ENCODE measurements at regions not wholly inside any gene's neighbourhood (a gene's known extent, or its start where the extent isn't known, plus 50 kb on each side); places are given as distances from the start of the nearest gene placed in this dataset.

- no peak overlapping the region for H3K9ac ChIP-seq (ENCODE audit: insufficient read depth, low read length)
- no peaks in the 10 kb centered on the region for H3K27me3 ChIP-seq (ENCODE audit: control insufficient read depth, insufficient read depth, low read length)
- no peaks in the 10 kb centered on the region for H3K36me3 ChIP-seq (ENCODE audit: control insufficient read depth, insufficient read depth, low read length)
- H3K4me1 ChIP-seq (ENCODE audit: control insufficient read depth, extremely low read depth, insufficient read depth, low read length): no peaks in the 10 kb centered on the region
- H4K20me1 ChIP-seq (ENCODE audit: control insufficient read depth, extremely low read depth, insufficient read depth, low read length): no peaks in the 10 kb centered on the region
- DNase-seq (ENCODE audit: low read depth in 2 of 2): peak in 1 of 2 donors; percentile 20
- H3K79me2 ChIP-seq (ENCODE audit: control insufficient read depth, insufficient read depth, low read length): no peaks in the 10 kb centered on the region
- H2AFZ ChIP-seq (ENCODE audit: low read length): no peak overlapping the region
- no peak overlapping the region for H3K4me2 ChIP-seq (ENCODE audit: extremely low read depth, insufficient read depth, low read length)
- TF ChIP-seq EZH2 (IDR thresholded peaks at IDR 0.05; ENCODE audit: low read length, missing control alignments) (no peak), CTCF (conservative IDR thresholded peaks at IDR 0.05 in 1 of 2, IDR thresholded peaks at IDR 0.05 in 1 of 2; ENCODE audit: low read depth in 1 of 2, low read length in 2 of 2) (no peak)
- no peaks in the 10 kb centered on the region for H3K9me3 ChIP-seq (ENCODE audit: control insufficient read depth, insufficient read depth, low read depth, low read length)
- no peak overlapping the region for H3K27ac ChIP-seq (ENCODE audit: insufficient read depth, low read length)
- H3K4me3 ChIP-seq (replicated peaks in 1 of 4; ENCODE audit: control extremely low read depth in 1 of 4, insufficient read depth in 1 of 4, low read depth in 3 of 4, low read length in 4 of 4): no peak overlapping the region
Measured at GRCh38 chr20:11976966-11977365, 59.3 kb downstream of the BTBD3 start.

GRCh38 chr20:11978496-11978895 lies 60.8 kb downstream of the BTBD3 start:
- H3K9me3 ChIP-seq (ENCODE audit: control insufficient read depth, insufficient read depth, low read depth, low read length): no peaks in the 10 kb centered on the region
- no peak for TF ChIP-seq CTCF (conservative IDR thresholded peaks at IDR 0.05 in 1 of 2, IDR thresholded peaks at IDR 0.05 in 1 of 2; ENCODE audit: low read depth in 1 of 2, low read length in 2 of 2)
- TF ChIP-seq EZH2 (IDR thresholded peaks at IDR 0.05; ENCODE audit: low read length, missing control alignments): no peak
- no peak overlapping the region for H2AFZ ChIP-seq (ENCODE audit: low read length)
- no peaks in the 10 kb centered on the region for H3K4me1 ChIP-seq (ENCODE audit: control insufficient read depth, extremely low read depth, insufficient read depth, low read length)
- no peak overlapping the region for H3K4me2 ChIP-seq (ENCODE audit: extremely low read depth, insufficient read depth, low read length)
- no peaks in the 10 kb centered on the region for H3K27me3 ChIP-seq (ENCODE audit: control insufficient read depth, insufficient read depth, low read length)
- H3K36me3 ChIP-seq (ENCODE audit: control insufficient read depth, insufficient read depth, low read length): no peaks in the 10 kb centered on the region
- no peaks in the 10 kb centered on the region for H4K20me1 ChIP-seq (ENCODE audit: control insufficient read depth, extremely low read depth, insufficient read depth, low read length)
- H3K9ac ChIP-seq (ENCODE audit: insufficient read depth, low read length): no peak overlapping the region
- H3K4me3 ChIP-seq (replicated peaks in 1 of 4; ENCODE audit: control extremely low read depth in 1 of 4, insufficient read depth in 1 of 4, low read depth in 3 of 4, low read length in 4 of 4): no peak overlapping the region
- no peak overlapping the region for H3K27ac ChIP-seq (ENCODE audit: insufficient read depth, low read length)
- DNase-seq (ENCODE audit: low read depth in 2 of 2): peak in 1 of 2 donors; percentile 1
- no peaks in the 10 kb centered on the region for H3K79me2 ChIP-seq (ENCODE audit: control insufficient read depth, insufficient read depth, low read length)

DNA sequence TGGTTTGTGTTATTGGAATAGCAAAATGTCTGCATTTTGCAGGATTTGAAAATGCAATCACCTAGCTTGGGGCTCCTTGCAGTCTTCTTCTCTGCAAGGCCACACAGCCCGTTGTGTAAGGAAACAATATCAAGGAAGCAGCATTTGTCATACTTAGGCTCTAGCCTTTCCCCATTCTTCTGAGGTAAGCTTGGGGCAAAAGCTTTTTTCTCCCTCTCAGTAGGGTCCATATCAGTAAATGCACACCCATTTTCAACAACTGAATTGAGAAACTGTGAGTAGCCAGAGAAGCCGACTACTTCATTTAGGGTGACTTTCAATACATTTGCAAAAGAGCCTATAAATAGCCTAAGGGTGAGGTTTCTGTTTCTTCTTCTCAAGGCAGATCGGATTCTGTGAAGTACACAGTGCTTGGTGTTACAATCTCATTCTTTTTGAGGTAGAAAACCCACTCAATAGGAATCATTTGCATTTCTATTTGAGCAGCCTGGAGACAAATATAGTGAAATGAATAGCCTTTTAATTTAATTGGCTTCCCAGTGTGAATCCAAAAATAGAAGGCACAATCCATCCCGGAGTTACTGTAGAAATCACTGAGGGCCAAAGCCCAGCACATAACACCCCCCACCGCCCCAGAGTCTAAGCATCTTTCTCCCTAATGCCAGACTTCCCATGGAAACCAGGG lies 61.8 kb downstream of the BTBD3 start:
- H3K4me1 ChIP-seq (ENCODE audit: control insufficient read depth, extremely low read depth, insufficient read depth, low read length): no peaks in the 10 kb centered on the region
- H3K4me3 ChIP-seq (replicated peaks in 1 of 4; ENCODE audit: control extremely low read depth in 1 of 4, insufficient read depth in 1 of 4, low read depth in 3 of 4, low read length in 4 of 4): no peak overlapping the region
- no peak overlapping the region for H3K4me2 ChIP-seq (ENCODE audit: extremely low read depth, insufficient read depth, low read length)
- H3K9me3 ChIP-seq (ENCODE audit: control insufficient read depth, insufficient read depth, low read depth, low read length): no peaks in the 10 kb centered on the region
- DNase-seq (ENCODE audit: low read depth in 2 of 2): no peak
- H3K9ac ChIP-seq (ENCODE audit: insufficient read depth, low read length): no peak overlapping the region
- H3K27me3 ChIP-seq (ENCODE audit: control insufficient read depth, insufficient read depth, low read length): no peaks in the 10 kb centered on the region
- H3K27ac ChIP-seq (ENCODE audit: insufficient read depth, low read length): no peak overlapping the region
- H3K79me2 ChIP-seq (ENCODE audit: control insufficient read depth, insufficient read depth, low read length): no peaks in the 10 kb centered on the region
- TF ChIP-seq EZH2 (IDR thresholded peaks at IDR 0.05; ENCODE audit: low read length, missing control alignments): no peak
- no peak for TF ChIP-seq CTCF (conservative IDR thresholded peaks at IDR 0.05 in 1 of 2, IDR thresholded peaks at IDR 0.05 in 1 of 2; ENCODE audit: low read depth in 1 of 2, low read length in 2 of 2)
- H2AFZ ChIP-seq (ENCODE audit: low read length): no peak overlapping the region
- no peaks in the 10 kb centered on the region for H3K36me3 ChIP-seq (ENCODE audit: control insufficient read depth, insufficient read depth, low read length)
- H4K20me1 ChIP-seq (ENCODE audit: control insufficient read depth, extremely low read depth, insufficient read depth, low read length): no peaks in the 10 kb centered on the region
